ENCODE measurements at regions not wholly inside any gene's neighbourhood (a gene's known extent, or its start where the extent isn't known, plus 50 kb on each side); places are given as distances from the start of the nearest gene placed in this dataset.

GRCh38 chr6:146989860-146990259, 214.4 kb upstream of the STXBP5 start:
- Histone ChIP-seq H3K27me3 (ENCODE audit: insufficient read depth, poor library complexity, severe bottlenecking) (no peaks in the 10 kb centered on the region), H3K27ac (ENCODE audit: poor library complexity, severe bottlenecking) (peak overlapping the region; percentile 50), H3K4me3 (ENCODE audit: severe bottlenecking) (no peak overlapping the region), H3K9me3 (ENCODE audit: severe bottlenecking) (no peaks in the 10 kb centered on the region), H3K4me1 (ENCODE audit: insufficient read depth, poor library complexity, severe bottlenecking) (peaks cover 8% of the 10 kb centered on the region), H3K36me3 (ENCODE audit: low read depth) (no peaks in the 10 kb centered on the region)
- ATAC-seq (ENCODE audit: low read depth), result no peak
- no peak for TF ChIP-seq CTCF (IDR thresholded peaks at IDR 0.05; ENCODE audit: poor library complexity, severe bottlenecking)
- no peak for DNase-seq (ENCODE audit: low spot score)

- no peak overlapping the region for H3K4me3 ChIP-seq (ENCODE audit: severe bottlenecking)
- H3K9me3 ChIP-seq (ENCODE audit: severe bottlenecking), result no peaks in the 10 kb centered on the region
- ATAC-seq (ENCODE audit: low read depth) (peak; percentile 50; the same call in 1 of the 3 replicates), DNase-seq (ENCODE audit: low spot score) (no peak)
- no peak for TF ChIP-seq CTCF (IDR thresholded peaks at IDR 0.05; ENCODE audit: poor library complexity, severe bottlenecking)
- H3K27ac ChIP-seq (ENCODE audit: poor library complexity, severe bottlenecking), result peak overlapping the region; percentile 50
- no peaks in the 10 kb centered on the region for H3K27me3 ChIP-seq (ENCODE audit: insufficient read depth, poor library complexity, severe bottlenecking)
- peaks cover 8% of the 10 kb centered on the region for H3K4me1 ChIP-seq (ENCODE audit: insufficient read depth, poor library complexity, severe bottlenecking)
- no peaks in the 10 kb centered on the region for H3K36me3 ChIP-seq (ENCODE audit: low read depth)
Measured at GRCh38 chr6:146990284-146990683, 213.9 kb upstream of the STXBP5 start.

GRCh38 chr6:146990821-146991798, 213.1 kb upstream of the STXBP5 start:
- TF ChIP-seq CTCF (IDR thresholded peaks at IDR 0.05; ENCODE audit: poor library complexity, severe bottlenecking), result no peak
- Histone ChIP-seq H3K27ac (ENCODE audit: poor library complexity, severe bottlenecking) (peak overlapping the region; percentile 50), H3K4me1 (ENCODE audit: insufficient read depth, poor library complexity, severe bottlenecking) (peaks cover 8% of the 10 kb centered on the region), H3K36me3 (ENCODE audit: low read depth) (no peaks in the 10 kb centered on the region), H3K9me3 (ENCODE audit: severe bottlenecking) (no peaks in the 10 kb centered on the region), H3K27me3 (ENCODE audit: insufficient read depth, poor library complexity, severe bottlenecking) (no peaks in the 10 kb centered on the region), H3K4me3 (ENCODE audit: severe bottlenecking) (no peak overlapping the region)
- no peak for DNase-seq (ENCODE audit: low spot score)
- peak; percentile 81 for ATAC-seq (ENCODE audit: low read depth)

- no peak for DNase-seq (ENCODE audit: low spot score)
- H3K9me3 ChIP-seq (ENCODE audit: severe bottlenecking), result no peaks in the 10 kb centered on the region
- no peaks in the 10 kb centered on the region for H3K4me1 ChIP-seq (ENCODE audit: insufficient read depth, poor library complexity, severe bottlenecking)
- H3K4me3 ChIP-seq (ENCODE audit: severe bottlenecking), result no peak overlapping the region
- no peaks in the 10 kb centered on the region for H3K36me3 ChIP-seq (ENCODE audit: low read depth)
- no peak overlapping the region for H3K27ac ChIP-seq (ENCODE audit: poor library complexity, severe bottlenecking)
- H3K27me3 ChIP-seq (ENCODE audit: insufficient read depth, poor library complexity, severe bottlenecking), result no peaks in the 10 kb centered on the region
- ATAC-seq (ENCODE audit: low read depth), result 0 out of 3 replicates have a peak, but pooled peaks have one; percentile 41
- no peak for TF ChIP-seq CTCF (IDR thresholded peaks at IDR 0.05; ENCODE audit: poor library complexity, severe bottlenecking)
Measured at GRCh38 chr6:146997062-146997461, 207.2 kb upstream of the STXBP5 start.

GRCh38 chr6:146999766-147000165, 204.5 kb upstream of the STXBP5 start:
- Histone ChIP-seq H3K9me3 (ENCODE audit: severe bottlenecking) (no peaks in the 10 kb centered on the region), H3K36me3 (ENCODE audit: low read depth) (no peaks in the 10 kb centered on the region), H3K27me3 (ENCODE audit: insufficient read depth, poor library complexity, severe bottlenecking) (no peaks in the 10 kb centered on the region), H3K4me1 (ENCODE audit: insufficient read depth, poor library complexity, severe bottlenecking) (no peaks in the 10 kb centered on the region), H3K27ac (ENCODE audit: poor library complexity, severe bottlenecking) (no peak overlapping the region), H3K4me3 (ENCODE audit: severe bottlenecking) (no peak overlapping the region)
- no peak for DNase-seq (ENCODE audit: low spot score)
- no peak for ATAC-seq (ENCODE audit: low read depth)
- TF ChIP-seq CTCF (IDR thresholded peaks at IDR 0.05; ENCODE audit: poor library complexity, severe bottlenecking), result no peak

All from RWPE2 (cell line).